ENCODE measurements at regions not wholly inside any gene's neighbourhood (a gene's known extent, or its start where the extent isn't known, plus 50 kb on each side); places are given as distances from the start of the nearest gene placed in this dataset.

- DNase-seq (ENCODE audit: extremely low read depth in 1 of 4, low spot score in 3 of 4) (no peak), ATAC-seq (no peak), FAIRE-seq (no peak)
- Histone ChIP-seq H3K27me3 (ENCODE audit: control insufficient read depth in 2 of 2, insufficient read depth in 2 of 2, low read length in 2 of 2) (no peaks in the 10 kb centered on the region), H4K20me1 (replicated peaks; ENCODE audit: control insufficient read depth, insufficient read depth, low read length) (no peaks in the 10 kb centered on the region), H3K79me2 (ENCODE audit: control insufficient read depth, insufficient read depth, low read length) (no peaks in the 10 kb centered on the region), H3K9ac (ENCODE audit: insufficient read depth in 1 of 2, low read depth in 2 of 2, low read length in 2 of 2) (no peak overlapping the region), H2AFZ (ENCODE audit: low read depth, low read length) (no peak overlapping the region), H3K36me3 (ENCODE audit: control insufficient read depth, insufficient read depth, low read length) (no peaks in the 10 kb centered on the region), H3K27ac (ENCODE audit: extremely low read depth, low read depth, low read length) (no peak overlapping the region), H3K9me3 (replicated peaks; ENCODE audit: control insufficient read depth, insufficient read depth, low read depth, low read length) (no peaks in the 10 kb centered on the region), H3K4me1 (replicated peaks in 1 of 2; ENCODE audit: control insufficient read depth in 2 of 2, insufficient read depth in 2 of 2, low read length in 2 of 2) (no peaks in the 10 kb centered on the region), H3K9me1 (ENCODE audit: control insufficient read depth, insufficient read depth, low read length) (no peaks in the 10 kb centered on the region), H3K4me3 (no peak overlapping the region), H3K4me2 (ENCODE audit: insufficient read depth, low read length) (no peak overlapping the region)
- in situ Hi-C loops (cut with MboI) (no loop called here), intact Hi-C loops (cut with micrococcal nuclease) (no loop called here)
- ChIA-PET CTCF (ENCODE audit: low intra/inter-chr PET ratio) (no interaction called here), POLR2A (no interaction called here)
- TF ChIP-seq SAP30 (IDR thresholded peaks at IDR 0.05; ENCODE audit: borderline replicate concordance, insufficient read depth, low read depth, low read length, poor library complexity, severe bottlenecking) (no peak), ZNF408 (CRISPR knock-in tag; IDR thresholded peaks at IDR 0.05; ENCODE audit: low read depth) (no peak), EWSR1 (IDR thresholded peaks at IDR 0.05; ENCODE audit: borderline replicate concordance, low read depth, partially characterized antibody) (no peak), ATF2 (CRISPR knock-in tag; IDR thresholded peaks at IDR 0.05) (no peak), ZBTB11 (CRISPR knock-in tag; IDR thresholded peaks at IDR 0.05) (no peak)
- no TSS peak for BruUV-seq (replicated peaks)
Measured at GRCh38 chr3:25025236-25025635, 402.8 kb upstream of the RARB start.

Data from K562 (cell line).